ENCODE measurements at regions not wholly inside any gene's neighbourhood (a gene's known extent, or its start where the extent isn't known, plus 50 kb on each side); places are given as distances from the start of the nearest gene placed in this dataset.

DNA sequence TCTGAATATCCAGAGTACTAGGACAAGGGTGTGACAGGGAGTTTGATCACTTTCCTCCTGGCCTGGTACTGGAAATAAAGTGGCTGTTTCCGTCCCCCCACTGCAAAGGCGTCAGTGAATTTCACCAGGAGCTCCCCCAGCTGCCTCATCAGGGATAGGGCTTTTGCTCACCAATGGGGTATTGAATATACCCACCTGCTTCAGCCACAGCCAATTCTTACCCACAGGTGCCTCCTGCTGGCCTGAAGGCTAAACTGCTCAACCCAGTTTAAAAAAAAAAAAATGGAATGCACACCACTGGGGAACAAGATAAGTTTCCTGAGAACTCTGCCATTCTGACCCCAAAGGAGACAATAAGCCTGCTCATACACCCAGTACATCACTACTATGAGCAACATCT, 65.3 kb upstream of the MS4A8 start:
- Mint-ChIP-seq H3K9me3 (peaks cover 4% of the 10 kb centered on the region), H3K4me1 (no peaks in the 10 kb centered on the region), H3K27me3 (ENCODE audit: low read depth) (peaks cover 12% of the 10 kb centered on the region), H3K36me3 (ENCODE audit: low read depth) (no peaks in the 10 kb centered on the region), H3K27ac (ENCODE audit: unreplicated experiment) (no peak overlapping the region), H3K4me3 (no peak overlapping the region)
- no peak for DNase-seq (ENCODE audit: low read depth, low spot score)
- peak; percentile 49 for TF ChIP-seq CTCF (conservative IDR thresholded peaks at IDR 0.05)

GRCh38 chr11:60641940-60642339, 57.5 kb upstream of the MS4A8 start:
- H3K9me3 Mint-ChIP-seq, result peaks cover 8% of the 10 kb centered on the region
- H3K36me3 Mint-ChIP-seq (ENCODE audit: low read depth), result no peaks in the 10 kb centered on the region
- no peak overlapping the region for H3K27ac Mint-ChIP-seq (ENCODE audit: unreplicated experiment)
- H3K27me3 Mint-ChIP-seq (ENCODE audit: low read depth), result peaks cover 29% of the 10 kb centered on the region
- H3K4me1 Mint-ChIP-seq, result no peaks in the 10 kb centered on the region
- TF ChIP-seq CTCF (conservative IDR thresholded peaks at IDR 0.05), result no peak
- H3K4me3 Mint-ChIP-seq, result no peak overlapping the region
- DNase-seq (ENCODE audit: low read depth, low spot score), result no peak

DNA sequence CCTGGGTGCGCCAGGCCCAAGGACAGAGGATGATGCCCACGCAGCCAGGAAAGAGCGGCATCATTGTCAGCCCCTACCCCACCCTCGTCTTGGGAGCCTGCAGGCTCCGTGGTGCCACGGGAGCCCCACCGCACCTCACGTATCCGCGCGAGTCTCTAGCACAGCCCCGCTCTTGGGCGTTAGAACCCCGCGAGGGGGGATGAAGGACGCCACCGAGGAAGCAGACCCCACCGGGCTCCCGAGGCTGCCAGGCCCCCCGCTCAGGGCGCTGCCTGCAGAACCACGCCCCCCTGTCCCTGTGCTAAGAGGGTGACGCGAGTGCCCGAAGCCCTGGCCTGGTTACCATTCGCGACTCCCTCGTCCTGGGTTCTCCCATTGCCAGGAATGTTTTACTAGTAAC, 52.3 kb upstream of the MS4A8 start:
- Mint-ChIP-seq H3K36me3 (ENCODE audit: low read depth) (no peaks in the 10 kb centered on the region), H3K4me1 (no peaks in the 10 kb centered on the region), H3K4me3 (no peak overlapping the region), H3K9me3 (peaks cover 28% of the 10 kb centered on the region), H3K27me3 (ENCODE audit: low read depth) (peaks cover 18% of the 10 kb centered on the region), H3K27ac (ENCODE audit: unreplicated experiment) (no peak overlapping the region)
- TF ChIP-seq CTCF (conservative IDR thresholded peaks at IDR 0.05), result no peak
- DNase-seq (ENCODE audit: low read depth, low spot score), result no peak
